Activated CD4-positive, alpha-beta T cell treated with anti-CD3 and anti-CD28 coated beads for 36 hours (primary cell): ENCODE measurements at regions not wholly inside any gene's neighbourhood (a gene's known extent, or its start where the extent isn't known, plus 50 kb on each side); places are given as distances from the start of the nearest gene placed in this dataset.

Source experiments
- ATAC-seq: fragments of 200-7000 bp; cut with Tn5 transposase; one replicate; pipeline ENCODE4 v1.10.0; 2021; ENCODE audit warnings: mild to moderate bottlenecking, moderate library complexity
- CTCF ChIA-PET: fragments of 350-600 bp; sonication (Branson Sonifier 250); formaldehyde crosslinking; loops from one replicate; lab custom pipeline; 2021; ENCODE audit warnings: antibody characterized with exemption; lab: Charles Lee
- POLR2A ChIA-PET: fragments of 350-600 bp; sonication (Branson Sonifier 250); formaldehyde crosslinking; loops from one replicate; lab custom pipeline; 2021; ENCODE audit warnings: antibody characterized with exemption, inconsistent platforms; lab: Charles Lee
- DNase-seq: peaks from one replicate; pipeline ENCODE4 v3.0.0-alpha.2; 2020
- H3K27ac Mint-ChIP-seq: one replicate; pipeline ENCODE4 v1.8.0; 2021; ENCODE audit warnings: mixed read lengths
- H3K27me3 Mint-ChIP-seq: one replicate; pipeline ENCODE4 v1.8.0; 2021; ENCODE audit warnings: mixed read lengths
- H3K36me3 Mint-ChIP-seq: one replicate; pipeline ENCODE4 v1.8.0; 2021; ENCODE audit warnings: low read depth, mixed read lengths
- H3K4me1 Mint-ChIP-seq: one replicate; pipeline ENCODE4 v1.8.0; 2021; ENCODE audit warnings: mixed read lengths
- H3K4me3 Mint-ChIP-seq: one replicate; pipeline ENCODE4 v1.8.0; 2021; ENCODE audit warnings: mild to moderate bottlenecking, moderate library complexity, mixed read lengths
- H3K9me3 Mint-ChIP-seq: one replicate; pipeline ENCODE4 v1.8.0; 2021; ENCODE audit warnings: low read depth, mixed read lengths
- intact Hi-C, 2 experiments: fragments of 100-400 bp; cut with DNase I in 1 of 2; cut with micrococcal nuclease in 1 of 2; formaldehyde crosslinking; loops; one replicate each; pipeline versions ENCODE4 v1.14.2 to v1.15.1; 2022 to 2024; cut with DNase I, micrococcal nuclease

GRCh38 chr6:122102026-122102425, 297.4 kb upstream of the HSF2 start:
- intact Hi-C loops, result no loop called here
- DNase-seq (no peak), ATAC-seq (no peak)
- H3K4me3 Mint-ChIP-seq, result no peak overlapping the region
- H3K27me3 Mint-ChIP-seq, result no peaks in the 10 kb centered on the region
- no peaks in the 10 kb centered on the region for H3K36me3 Mint-ChIP-seq
- H3K27ac Mint-ChIP-seq, result no peak overlapping the region
- H3K4me1 Mint-ChIP-seq, result no peaks in the 10 kb centered on the region
- H3K9me3 Mint-ChIP-seq, result no peaks in the 10 kb centered on the region
- CTCF ChIA-PET, result no interaction called here
- POLR2A ChIA-PET, result no interaction called here

GRCh38 chr6:122107256-122107852, 292.1 kb upstream of the HSF2 start:
- ATAC-seq (no peak), DNase-seq (no peak)
- no peaks in the 10 kb centered on the region for H3K36me3 Mint-ChIP-seq
- H3K4me3 Mint-ChIP-seq, result no peak overlapping the region
- H3K27ac Mint-ChIP-seq, result no peak overlapping the region
- H3K9me3 Mint-ChIP-seq, result no peaks in the 10 kb centered on the region
- CTCF ChIA-PET, result no interaction called here
- H3K4me1 Mint-ChIP-seq, result no peaks in the 10 kb centered on the region
- H3K27me3 Mint-ChIP-seq, result no peaks in the 10 kb centered on the region
- intact Hi-C loops, result no loop called here
- POLR2A ChIA-PET, result no interaction called here

- ChIA-PET CTCF (no interaction called here), POLR2A (no interaction called here)
- intact Hi-C loops, result no loop called here
- Mint-ChIP-seq H3K27ac (no peak overlapping the region), H3K36me3 (no peaks in the 10 kb centered on the region), H3K27me3 (no peaks in the 10 kb centered on the region), H3K4me1 (no peaks in the 10 kb centered on the region), H3K4me3 (no peak overlapping the region), H3K9me3 (no peaks in the 10 kb centered on the region)
- ATAC-seq (no peak), DNase-seq (no peak)
These were observed 290.4 kb upstream of the HSF2 start for GRCh38 chr6:122109075-122109474.

- Mint-ChIP-seq H3K9me3 (no peaks in the 10 kb centered on the region), H3K36me3 (no peaks in the 10 kb centered on the region), H3K27me3 (no peaks in the 10 kb centered on the region), H3K4me1 (no peaks in the 10 kb centered on the region), H3K27ac (no peak overlapping the region), H3K4me3 (no peak overlapping the region)
- intact Hi-C loops, result no loop called here
- no peak for DNase-seq
- no peak for ATAC-seq
- ChIA-PET CTCF (interaction anchor here (0.9 to 1.4 kb wide), 2 partner anchors 9 to 10 kb away, joined by 3 to 5 read pairs; no protein-coding TSS in a partner anchor), POLR2A (no interaction called here)
These were observed 284.7 kb upstream of the HSF2 start for GRCh38 chr6:122114717-122115116.

- Mint-ChIP-seq H3K36me3 (no peaks in the 10 kb centered on the region), H3K4me1 (no peaks in the 10 kb centered on the region), H3K9me3 (no peaks in the 10 kb centered on the region), H3K27me3 (no peaks in the 10 kb centered on the region), H3K4me3 (no peak overlapping the region), H3K27ac (no peak overlapping the region)
- ChIA-PET CTCF (no interaction called here), POLR2A (no interaction called here)
- DNase-seq (no peak), ATAC-seq (no peak)
- intact Hi-C loops, result no loop called here
These were observed 283.2 kb upstream of the HSF2 start for GRCh38 chr6:122116119-122116834.

GRCh38 chr6:122116835-122117627, 282.4 kb upstream of the HSF2 start:
- no peak overlapping the region for H3K4me3 Mint-ChIP-seq
- ATAC-seq, result no peak
- no peaks in the 10 kb centered on the region for H3K36me3 Mint-ChIP-seq
- POLR2A ChIA-PET, result no interaction called here
- CTCF ChIA-PET, result no interaction called here
- H3K9me3 Mint-ChIP-seq, result no peaks in the 10 kb centered on the region
- no peaks in the 10 kb centered on the region for H3K27me3 Mint-ChIP-seq
- DNase-seq, result no peak
- H3K27ac Mint-ChIP-seq, result no peak overlapping the region
- H3K4me1 Mint-ChIP-seq, result no peaks in the 10 kb centered on the region
- intact Hi-C loops, result no loop called here

GRCh38 chr6:122118945-122119506, 280.4 kb upstream of the HSF2 start:
- Mint-ChIP-seq H3K36me3 (no peaks in the 10 kb centered on the region), H3K27me3 (no peaks in the 10 kb centered on the region), H3K4me1 (no peaks in the 10 kb centered on the region), H3K9me3 (no peaks in the 10 kb centered on the region), H3K27ac (no peak overlapping the region), H3K4me3 (no peak overlapping the region)
- intact Hi-C loops, result no loop called here
- ATAC-seq (no peak), DNase-seq (no peak)
- CTCF ChIA-PET, result no interaction called here
- POLR2A ChIA-PET, result no interaction called here

- Mint-ChIP-seq H3K4me3 (no peak overlapping the region), H3K27ac (no peak overlapping the region), H3K36me3 (no peaks in the 10 kb centered on the region), H3K9me3 (no peaks in the 10 kb centered on the region), H3K27me3 (no peaks in the 10 kb centered on the region), H3K4me1 (no peaks in the 10 kb centered on the region)
- DNase-seq (no peak), ATAC-seq (no peak)
- POLR2A ChIA-PET, result no interaction called here
- CTCF ChIA-PET, result no interaction called here
- intact Hi-C loops, result no loop called here
These were observed 277.2 kb upstream of the HSF2 start for GRCh38 chr6:122122202-122122601.

GRCh38 chr6:122122686-122123085, 276.8 kb upstream of the HSF2 start:
- H3K4me1 Mint-ChIP-seq, result no peaks in the 10 kb centered on the region
- POLR2A ChIA-PET, result no interaction called here
- intact Hi-C loops, result no loop called here
- no peaks in the 10 kb centered on the region for H3K9me3 Mint-ChIP-seq
- ATAC-seq, result no peak
- CTCF ChIA-PET, result no interaction called here
- H3K4me3 Mint-ChIP-seq, result no peak overlapping the region
- H3K36me3 Mint-ChIP-seq, result no peaks in the 10 kb centered on the region
- H3K27ac Mint-ChIP-seq, result no peak overlapping the region
- no peaks in the 10 kb centered on the region for H3K27me3 Mint-ChIP-seq
- no peak for DNase-seq

- no peak overlapping the region for H3K4me3 Mint-ChIP-seq
- H3K27me3 Mint-ChIP-seq, result no peaks in the 10 kb centered on the region
- ChIA-PET POLR2A (no interaction called here), CTCF (interaction anchor here (1.5 kb wide), 1 partner anchor 10 kb away, joined by 5 read pairs; no protein-coding TSS in a partner anchor)
- ATAC-seq (no peak), DNase-seq (no peak)
- H3K36me3 Mint-ChIP-seq, result no peaks in the 10 kb centered on the region
- intact Hi-C loops, result no loop called here
- no peaks in the 10 kb centered on the region for H3K4me1 Mint-ChIP-seq
- no peak overlapping the region for H3K27ac Mint-ChIP-seq
- no peaks in the 10 kb centered on the region for H3K9me3 Mint-ChIP-seq
These were observed 274.5 kb upstream of the HSF2 start for GRCh38 chr6:122124908-122125307.

GRCh38 chr6:122126894-122127293, 272.6 kb upstream of the HSF2 start:
- no peaks in the 10 kb centered on the region for H3K36me3 Mint-ChIP-seq
- CTCF ChIA-PET, result no interaction called here
- no peak overlapping the region for H3K27ac Mint-ChIP-seq
- ATAC-seq (no peak), DNase-seq (no peak)
- POLR2A ChIA-PET, result no interaction called here
- H3K4me3 Mint-ChIP-seq, result no peak overlapping the region
- H3K27me3 Mint-ChIP-seq, result no peaks in the 10 kb centered on the region
- no peaks in the 10 kb centered on the region for H3K9me3 Mint-ChIP-seq
- no peaks in the 10 kb centered on the region for H3K4me1 Mint-ChIP-seq
- intact Hi-C loops, result no loop called here
